D721Med (cell line): ENCODE measurements at regions not wholly inside any gene's neighbourhood (a gene's known extent, or its start where the extent isn't known, plus 50 kb on each side); places are given as distances from the start of the nearest gene placed in this dataset.
"Not testable (repeated sequence)": the region's sequence is repeated elsewhere in the genome, so short reads cannot be mapped to it uniquely, and the experiment has no call there.

Experiments
- DNase-seq: peaks from one replicate; pipeline ENCODE4 v3.0.0; 2011; ENCODE audit warnings: low spot score; ENCODE audit not compliant: insufficient read length
- FAIRE-seq: peaks from 2 replicates; lab custom pipeline; 2011; peaks lifted over from hg19 to GRCh38; lab: Jason Lieb, UNC
- TF ChIP-seq, protein P1 (sequence below): IDR thresholded peaks from 2 replicates; pipeline ENCODE4 v1.5.1; 2012; ENCODE audit warnings: mild to moderate bottlenecking, control low read depth; ENCODE audit not compliant: insufficient read depth; ENCODE audit errors: missing control alignments

DNA sequence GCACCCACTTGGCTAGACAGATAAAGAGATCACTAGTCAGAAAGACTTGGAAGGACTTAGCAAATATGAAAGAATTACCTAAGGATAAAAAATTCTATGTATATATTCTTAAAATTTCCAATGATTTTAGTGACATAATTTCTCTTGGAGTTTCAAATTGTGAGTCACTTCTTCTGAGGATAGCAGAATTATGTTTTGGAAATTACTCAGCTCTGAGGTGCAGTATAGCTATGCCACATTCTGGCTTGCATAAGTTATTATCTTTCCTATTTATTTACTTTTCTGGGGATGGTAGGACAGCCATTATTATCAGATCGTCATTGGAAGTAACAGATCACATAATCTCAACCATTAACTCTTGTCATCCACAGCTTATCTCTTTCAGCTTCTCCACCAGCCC is 853.5 kb downstream of the TRIML1 start:
- TF ChIP-seq, protein P1, sequence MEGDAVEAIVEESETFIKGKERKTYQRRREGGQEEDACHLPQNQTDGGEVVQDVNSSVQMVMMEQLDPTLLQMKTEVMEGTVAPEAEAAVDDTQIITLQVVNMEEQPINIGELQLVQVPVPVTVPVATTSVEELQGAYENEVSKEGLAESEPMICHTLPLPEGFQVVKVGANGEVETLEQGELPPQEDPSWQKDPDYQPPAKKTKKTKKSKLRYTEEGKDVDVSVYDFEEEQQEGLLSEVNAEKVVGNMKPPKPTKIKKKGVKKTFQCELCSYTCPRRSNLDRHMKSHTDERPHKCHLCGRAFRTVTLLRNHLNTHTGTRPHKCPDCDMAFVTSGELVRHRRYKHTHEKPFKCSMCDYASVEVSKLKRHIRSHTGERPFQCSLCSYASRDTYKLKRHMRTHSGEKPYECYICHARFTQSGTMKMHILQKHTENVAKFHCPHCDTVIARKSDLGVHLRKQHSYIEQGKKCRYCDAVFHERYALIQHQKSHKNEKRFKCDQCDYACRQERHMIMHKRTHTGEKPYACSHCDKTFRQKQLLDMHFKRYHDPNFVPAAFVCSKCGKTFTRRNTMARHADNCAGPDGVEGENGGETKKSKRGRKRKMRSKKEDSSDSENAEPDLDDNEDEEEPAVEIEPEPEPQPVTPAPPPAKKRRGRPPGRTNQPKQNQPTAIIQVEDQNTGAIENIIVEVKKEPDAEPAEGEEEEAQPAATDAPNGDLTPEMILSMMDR: no peak
- DNase-seq: no peak
- FAIRE-seq: no peak

DNA sequence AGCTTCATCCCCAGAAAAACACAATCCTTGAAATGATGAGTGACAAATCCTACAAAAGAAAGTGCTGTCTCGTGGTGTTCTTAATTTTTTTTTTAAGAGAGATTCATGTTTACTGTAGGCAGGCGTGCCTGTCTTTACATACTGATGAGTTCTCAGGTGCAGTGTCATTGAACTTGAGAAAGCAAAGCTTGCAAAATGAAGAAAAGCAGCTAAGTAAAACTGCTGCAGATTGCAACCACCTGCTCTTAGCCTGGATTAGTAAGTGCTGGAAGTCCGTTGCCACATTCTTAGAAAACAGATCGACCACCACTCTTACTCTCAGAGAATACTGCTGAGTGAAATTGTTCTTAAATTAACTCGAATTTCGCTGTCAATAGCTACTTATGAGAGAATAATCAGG is 854.6 kb downstream of the TRIML1 start:
- TF ChIP-seq, protein P1: no peak
- FAIRE-seq: no peak
- DNase-seq: no peak

DNA sequence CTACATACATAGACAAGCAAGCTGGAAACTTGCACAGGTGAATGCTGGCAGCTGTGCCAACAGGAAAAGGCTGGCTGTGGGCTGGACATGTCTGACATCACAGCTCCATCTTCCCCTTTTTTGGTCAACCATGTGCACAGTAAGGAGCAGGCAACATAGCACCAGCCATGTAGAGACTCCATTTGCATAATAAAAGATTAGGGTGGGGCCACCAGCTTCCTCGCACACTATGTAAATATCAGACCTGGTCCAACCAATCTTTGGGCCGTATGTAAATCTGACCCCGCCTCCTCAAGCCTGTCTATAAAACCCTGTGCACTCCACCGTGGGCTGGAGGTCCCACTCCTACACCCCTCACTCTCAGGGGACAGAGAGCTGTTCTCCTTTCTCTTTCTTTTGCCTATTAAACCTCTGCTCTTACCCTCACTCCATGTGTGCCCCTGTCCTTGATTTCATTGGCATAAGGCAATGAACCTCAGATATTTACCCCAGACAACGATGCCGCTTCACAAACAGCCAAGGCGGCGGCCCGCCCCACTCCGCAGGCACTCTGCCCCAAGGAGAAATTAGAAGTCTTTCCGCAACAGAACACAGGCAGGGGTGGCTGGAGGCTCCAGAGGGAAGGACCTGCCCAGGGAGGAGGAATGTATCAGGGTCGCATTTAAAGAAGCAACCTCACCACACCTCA is 862.2 kb downstream of the TRIML1 start:
- no peak for FAIRE-seq

DNA sequence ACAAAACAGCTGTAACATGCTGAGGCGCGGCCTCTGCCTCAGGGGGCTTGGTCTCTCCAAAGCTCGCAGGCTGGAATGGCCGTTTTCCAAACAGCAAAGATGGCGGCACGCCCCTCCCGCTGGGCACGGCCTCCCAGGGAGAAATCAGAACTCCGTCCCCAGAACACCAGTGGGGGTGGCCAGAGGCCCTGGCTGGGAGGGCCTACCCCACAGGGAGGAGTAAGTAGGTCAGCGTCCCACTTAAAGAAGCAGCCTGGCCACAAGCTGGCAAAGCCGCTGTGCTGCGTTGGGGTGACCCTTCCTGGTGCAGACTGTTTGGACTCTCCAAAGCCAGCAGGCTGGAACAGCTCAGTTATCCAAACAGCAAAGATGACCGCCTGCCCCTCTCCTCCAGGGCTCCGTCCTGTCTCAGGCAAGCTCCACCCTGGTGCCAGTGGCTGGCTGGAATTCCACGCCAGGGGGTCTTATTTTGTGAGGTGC is 862.8 kb downstream of the TRIML1 start:
- FAIRE-seq (no peak), DNase-seq (no peak)
- TF ChIP-seq, protein P1: no peak

More for the DNA sequence above, 862.2 kb downstream of the TRIML1 start:
- TF ChIP-seq, protein P1: no peak
- DNase-seq: no peak

DNA sequence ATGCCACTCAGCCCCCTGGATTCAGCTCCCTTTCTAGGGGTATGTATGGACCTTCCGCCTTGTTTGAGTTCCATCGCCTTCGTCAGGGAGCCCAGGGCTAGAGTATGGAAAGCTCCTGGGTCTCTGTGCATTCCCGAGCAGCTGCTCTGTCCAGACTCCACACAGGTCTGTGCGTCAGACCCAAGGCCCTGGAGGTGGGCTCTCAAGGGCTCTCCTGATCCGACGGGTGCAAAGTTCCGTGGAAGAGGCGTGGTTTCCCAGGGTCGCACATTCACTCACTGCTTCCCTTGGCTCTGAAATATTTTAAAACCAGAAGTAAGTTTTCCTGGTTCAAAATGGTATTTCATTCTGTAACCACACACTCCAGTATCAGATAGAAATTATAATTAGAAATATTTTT is 863.2 kb downstream of the TRIML1 start:
- DNase-seq: no peak
- TF ChIP-seq, protein P1: no peak
- FAIRE-seq: no peak

DNA sequence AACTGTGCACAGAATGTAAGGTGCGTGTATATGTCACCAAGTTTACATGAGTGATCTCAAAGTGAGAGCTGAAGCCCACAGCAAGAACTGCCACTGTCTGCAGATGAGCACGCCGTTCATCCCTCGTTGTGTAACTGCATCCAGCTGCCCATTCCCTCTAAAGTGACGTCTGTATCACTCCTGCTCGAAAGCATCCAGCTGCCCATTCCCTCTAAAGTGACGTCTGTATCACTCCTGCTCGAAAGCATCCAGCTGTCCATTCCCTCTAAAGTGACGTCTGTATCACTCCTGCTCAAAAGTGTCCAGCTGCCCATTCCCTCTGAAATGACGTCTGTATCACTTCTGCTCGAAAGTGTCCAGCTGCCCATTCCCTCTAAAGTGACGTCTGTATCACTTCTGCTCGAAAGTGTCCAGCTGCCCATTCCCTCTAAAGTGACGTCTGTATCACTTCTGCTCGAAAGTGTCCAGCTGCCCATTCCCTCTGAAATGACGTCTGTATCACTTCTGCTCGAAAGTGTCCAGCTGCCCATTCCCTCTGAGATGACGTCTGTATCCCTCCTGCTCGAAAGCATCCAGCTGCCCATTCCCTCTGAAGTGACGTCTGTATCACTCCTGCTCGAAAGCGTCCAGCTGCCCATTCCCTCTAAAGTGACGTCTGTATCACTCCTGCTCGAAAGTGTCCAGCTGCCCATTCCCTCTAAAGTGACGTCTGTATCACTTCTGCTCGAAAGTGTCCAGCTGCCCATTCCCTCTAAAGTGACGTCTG is 871.4 kb downstream of the TRIML1 start:
- DNase-seq, FAIRE-seq: not testable (repeated sequence)

DNA sequence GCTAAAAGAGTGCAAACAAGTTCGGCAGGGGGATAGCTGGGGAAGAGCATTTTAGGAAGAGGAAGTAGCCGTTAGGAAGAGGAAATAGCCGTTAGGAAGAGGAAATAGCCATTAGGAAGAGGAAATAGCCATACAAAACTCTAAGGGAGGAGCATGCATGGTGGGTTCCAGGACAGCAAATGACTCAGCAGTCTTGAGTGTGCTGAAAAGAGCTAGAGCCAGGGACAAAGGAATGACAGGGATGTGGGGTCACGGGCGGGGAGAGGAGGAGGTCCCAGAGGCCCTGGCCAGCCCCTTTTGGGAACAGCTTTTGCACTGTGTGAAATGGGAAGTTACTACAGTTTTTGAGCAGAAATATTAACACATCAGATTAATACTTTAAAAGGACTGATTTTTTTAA is 882.6 kb downstream of the TRIML1 start:
- TF ChIP-seq, protein P1: no peak
- no peak for FAIRE-seq
- DNase-seq: no peak
